ENCODE measurements at regions not wholly inside any gene's neighbourhood (a gene's known extent, or its start where the extent isn't known, plus 50 kb on each side); places are given as distances from the start of the nearest gene placed in this dataset.

GRCh38 chr2:144277622-144278354 is 242.1 kb downstream of the ZEB2 start:
- peaks cover 6% of the 10 kb centered on the region for H3K9me3 Mint-ChIP-seq
- no peak for DNase-seq (ENCODE audit: low spot score)
- Histone ChIP-seq H3K4me1 (no peaks in the 10 kb centered on the region), H3K79me2 (ENCODE audit: low read depth) (peaks cover 22% of the 10 kb centered on the region), H3K36me3 (no peaks in the 10 kb centered on the region), H3K27me3 (no peaks in the 10 kb centered on the region), H3K9ac (no peak overlapping the region), H3K4me2 (no peak overlapping the region), H2AFZ (replicated peaks) (no peak overlapping the region), H3F3A (ENCODE audit: low read depth) (no peaks in the 10 kb centered on the region), H3K4me3 (no peak overlapping the region), H4K20me1 (ENCODE audit: low read depth) (no peaks in the 10 kb centered on the region), H3K27ac (no peak overlapping the region), H3K9me3 (ENCODE audit: low read depth) (no peaks in the 10 kb centered on the region)
- no peaks in the 10 kb centered on the region for H3K27me3 Mint-ChIP-seq (ENCODE audit: insufficient read depth, low read depth)
- no peak overlapping the region for H3K27ac Mint-ChIP-seq
- H3K4me1 Mint-ChIP-seq = peaks cover 16% of the 10 kb centered on the region
- peaks cover 4% of the 10 kb centered on the region for H3K36me3 Mint-ChIP-seq
- TF ChIP-seq, protein P1, sequence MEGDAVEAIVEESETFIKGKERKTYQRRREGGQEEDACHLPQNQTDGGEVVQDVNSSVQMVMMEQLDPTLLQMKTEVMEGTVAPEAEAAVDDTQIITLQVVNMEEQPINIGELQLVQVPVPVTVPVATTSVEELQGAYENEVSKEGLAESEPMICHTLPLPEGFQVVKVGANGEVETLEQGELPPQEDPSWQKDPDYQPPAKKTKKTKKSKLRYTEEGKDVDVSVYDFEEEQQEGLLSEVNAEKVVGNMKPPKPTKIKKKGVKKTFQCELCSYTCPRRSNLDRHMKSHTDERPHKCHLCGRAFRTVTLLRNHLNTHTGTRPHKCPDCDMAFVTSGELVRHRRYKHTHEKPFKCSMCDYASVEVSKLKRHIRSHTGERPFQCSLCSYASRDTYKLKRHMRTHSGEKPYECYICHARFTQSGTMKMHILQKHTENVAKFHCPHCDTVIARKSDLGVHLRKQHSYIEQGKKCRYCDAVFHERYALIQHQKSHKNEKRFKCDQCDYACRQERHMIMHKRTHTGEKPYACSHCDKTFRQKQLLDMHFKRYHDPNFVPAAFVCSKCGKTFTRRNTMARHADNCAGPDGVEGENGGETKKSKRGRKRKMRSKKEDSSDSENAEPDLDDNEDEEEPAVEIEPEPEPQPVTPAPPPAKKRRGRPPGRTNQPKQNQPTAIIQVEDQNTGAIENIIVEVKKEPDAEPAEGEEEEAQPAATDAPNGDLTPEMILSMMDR (IDR thresholded peaks at IDR 0.05) = no peak
- TF ChIP-seq EZH2phosphoT487 (IDR thresholded peaks at IDR 0.05) = no peak
- TF ChIP-seq EZH2 (IDR thresholded peaks at IDR 0.05) = no peak
- no peak overlapping the region for H3K4me3 Mint-ChIP-seq

DNA sequence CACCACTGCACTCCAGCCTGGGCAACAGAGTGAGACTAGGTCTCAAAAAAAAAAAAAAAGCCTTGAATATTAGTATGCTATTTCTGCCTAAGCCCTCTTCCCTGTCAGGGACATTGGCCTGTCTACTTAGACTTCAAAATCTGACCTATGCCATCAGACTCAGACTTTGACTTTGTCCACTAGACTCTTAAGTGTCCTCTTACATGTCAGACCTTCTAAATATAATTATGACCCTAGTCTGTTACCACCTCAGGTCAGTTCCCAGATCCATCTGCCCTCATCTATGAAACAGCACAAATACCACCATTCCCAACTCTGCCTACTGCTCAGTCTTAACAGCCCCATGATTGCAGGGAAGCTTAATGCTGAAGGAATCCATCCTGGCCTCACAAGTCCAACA is 244.6 kb downstream of the ZEB2 start:
- Histone ChIP-seq H3K79me2 (ENCODE audit: low read depth) (peaks cover 28% of the 10 kb centered on the region), H3K27me3 (no peaks in the 10 kb centered on the region), H3K9me3 (ENCODE audit: low read depth) (no peaks in the 10 kb centered on the region), H3K4me2 (no peak overlapping the region), H3K36me3 (no peaks in the 10 kb centered on the region), H4K20me1 (ENCODE audit: low read depth) (no peaks in the 10 kb centered on the region), H3K9ac (no peak overlapping the region), H3K4me1 (no peaks in the 10 kb centered on the region), H3K27ac (no peak overlapping the region), H3F3A (ENCODE audit: low read depth) (no peaks in the 10 kb centered on the region), H2AFZ (replicated peaks) (no peak overlapping the region), H3K4me3 (no peak overlapping the region)
- TF ChIP-seq, protein P1 (IDR thresholded peaks at IDR 0.05) = no peak
- no peak for TF ChIP-seq EZH2phosphoT487 (IDR thresholded peaks at IDR 0.05)
- TF ChIP-seq EZH2 (IDR thresholded peaks at IDR 0.05) = no peak
- Mint-ChIP-seq H3K36me3 (peaks cover 4% of the 10 kb centered on the region), H3K27me3 (ENCODE audit: insufficient read depth, low read depth) (no peaks in the 10 kb centered on the region), H3K4me3 (no peak overlapping the region), H3K9me3 (peaks cover 6% of the 10 kb centered on the region), H3K4me1 (peaks cover 16% of the 10 kb centered on the region), H3K27ac (no peak overlapping the region)
- no peak for DNase-seq (ENCODE audit: low spot score)

DNA sequence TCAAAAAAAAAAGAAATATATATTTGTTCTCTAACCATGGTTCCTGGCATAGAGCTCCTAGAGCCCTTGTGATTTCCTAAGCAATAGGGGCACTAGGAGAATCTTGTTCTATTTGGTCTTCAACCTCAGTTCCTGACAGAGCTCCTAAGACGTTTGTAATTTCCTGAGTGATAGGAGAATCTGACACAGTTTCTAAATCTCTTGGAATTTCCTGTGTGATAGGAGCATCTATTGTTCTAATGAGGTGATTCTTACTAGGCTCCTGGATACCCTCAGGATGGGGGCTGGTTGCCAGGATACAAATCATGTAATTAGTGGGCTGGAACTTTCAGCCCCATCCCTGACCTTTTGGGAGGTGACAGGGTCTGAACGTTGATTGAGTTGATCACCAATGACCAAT is 245.8 kb downstream of the ZEB2 start:
- Mint-ChIP-seq H3K4me1 (peaks cover 11% of the 10 kb centered on the region), H3K9me3 (peaks cover 6% of the 10 kb centered on the region), H3K4me3 (no peak overlapping the region), H3K27ac (no peak overlapping the region), H3K27me3 (ENCODE audit: insufficient read depth, low read depth) (no peaks in the 10 kb centered on the region), H3K36me3 (peaks cover 4% of the 10 kb centered on the region)
- DNase-seq (ENCODE audit: low spot score) = no peak
- H3K27me3 ChIP-seq = no peaks in the 10 kb centered on the region
- no peak overlapping the region for H3K9ac ChIP-seq
- H3K4me1 ChIP-seq = no peaks in the 10 kb centered on the region
- no peaks in the 10 kb centered on the region for H3K9me3 ChIP-seq (ENCODE audit: low read depth)
- H3K36me3 ChIP-seq = no peaks in the 10 kb centered on the region
- no peak overlapping the region for H3K27ac ChIP-seq
- no peak overlapping the region for H3K4me3 ChIP-seq
- no peak for TF ChIP-seq EZH2 (IDR thresholded peaks at IDR 0.05)
- no peak for TF ChIP-seq EZH2phosphoT487 (IDR thresholded peaks at IDR 0.05)
- TF ChIP-seq, protein P1 (IDR thresholded peaks at IDR 0.05) = no peak
- peaks cover 32% of the 10 kb centered on the region for H3K79me2 ChIP-seq (ENCODE audit: low read depth)
- no peaks in the 10 kb centered on the region for H3F3A ChIP-seq (ENCODE audit: low read depth)
- H4K20me1 ChIP-seq (ENCODE audit: low read depth) = no peaks in the 10 kb centered on the region
- H3K4me2 ChIP-seq = no peak overlapping the region
- no peak overlapping the region for H2AFZ ChIP-seq (replicated peaks)

All from neural progenitor cell (in vitro differentiated cells).